B cell (primary cell): ENCODE measurements at regions not wholly inside any gene's neighbourhood (a gene's known extent, or its start where the extent isn't known, plus 50 kb on each side); places are given as distances from the start of the nearest gene placed in this dataset.
"Not testable (repeated sequence)": the region's sequence is repeated elsewhere in the genome, so short reads cannot be mapped to it uniquely, and the experiment has no call there.

Experiments used
- ATAC-seq: fragments of 200-7000 bp; cut with Tn5 transposase; one replicate; pipeline ENCODE4 v1.10.0; 2021; ENCODE audit warnings: low read depth, mild to moderate bottlenecking, moderate number of reproducible peaks, moderate library complexity
- CTCF ChIA-PET: fragments of 350-600 bp; sonication (Branson Sonifier 250); formaldehyde crosslinking; loops from one replicate; lab custom pipeline; 2021; ENCODE audit warnings: antibody characterized with exemption, inconsistent platforms; lab: Charles Lee
- POLR2A ChIA-PET: fragments of 350-600 bp; sonication (Branson Sonifier 250); formaldehyde crosslinking; loops from one replicate; lab custom pipeline; 2021; ENCODE audit warnings: antibody characterized with exemption; lab: Charles Lee
- DNase-seq: peaks from one replicate; pipeline ENCODE4 v3.0.0; 2013
- H2AFZ ChIP-seq: 2 replicates; pipeline ENCODE4 v1.6.1; 2012; ENCODE audit warnings: mild to moderate bottlenecking, low read depth, low read length; ENCODE audit not compliant: insufficient read depth, poor library complexity, severe bottlenecking
- H3K27ac ChIP-seq, 2 donors: 1 replicate in 1 of 2; 2 replicates in 1 of 2; pipeline ENCODE4 v1.5.1; 2012 to 2013; ENCODE audit warnings: low read length in 2 of 2, mild to moderate bottlenecking in 2 of 2, moderate library complexity in 1 of 2
- H3K27me3 ChIP-seq, 4 experiments: fragments of 200-600 bp in 1 of 4; sonication (generic) in 1 of 4; replicated peaks in 1 of 4; 1 replicate in 2 of 4; 2 replicates in 2 of 4; pipeline versions ENCODE4 v1.6.1 to v1.7.0; 2013 to 2016; ENCODE audit warnings: low read length in 3 of 4, mild to moderate bottlenecking in 2 of 4, mixed read lengths in 1 of 4, moderate library complexity in 1 of 4; ENCODE audit not compliant: insufficient read depth in 4 of 4, control insufficient read depth in 3 of 4; ENCODE audit errors: control extremely low read depth in 1 of 4
- H3K36me3 ChIP-seq, 2 experiments: replicated peaks in 1 of 2; 1 replicate in 1 of 2; 2 replicates in 1 of 2; pipeline versions ENCODE4 v1.6.1 to v1.7.1; 2013; ENCODE audit warnings: low read length in 1 of 2; ENCODE audit not compliant: insufficient read depth in 2 of 2, control insufficient read depth in 1 of 2; ENCODE audit errors: control extremely low read depth in 1 of 2, extremely low read depth in 1 of 2
- H3K4me1 ChIP-seq, 2 donors: fragments of 200-600 bp in 1 of 2; sonication (generic) in 1 of 2; 1 replicate in 1 of 2; 2 replicates in 1 of 2; pipeline versions ENCODE4 v1.5.1 to v1.6.1; 2013 to 2017; ENCODE audit warnings: low read length in 2 of 2; ENCODE audit not compliant: control insufficient read depth in 2 of 2, insufficient read depth in 2 of 2
- H3K4me2 ChIP-seq: replicated peaks from 2 replicates; pipeline ENCODE3; 2012; ENCODE audit warnings: mild to moderate bottlenecking, low read depth, low read length; ENCODE audit not compliant: poor library complexity, severe bottlenecking
- H3K4me3 ChIP-seq, 5 experiments: fragments of 200-600 bp in 1 of 5; sonication (generic) in 1 of 5; 1 replicate in 3 of 5; 2 replicates in 2 of 5; pipeline versions ENCODE4 v1.5.1 to v1.7.0; 2011 to 2016; ENCODE audit warnings: low read length in 4 of 5, mild to moderate bottlenecking in 4 of 5, low read depth in 2 of 5, control low read depth in 1 of 5, moderate library complexity in 1 of 5; ENCODE audit not compliant: insufficient read depth in 1 of 5; ENCODE audit errors: control extremely low read depth in 1 of 5, extremely low read depth in 1 of 5
- H3K79me2 ChIP-seq: fragments of 200-600 bp; sonication (generic); one replicate; pipeline ENCODE4 v1.6.0; 2016; ENCODE audit warnings: low read length; ENCODE audit not compliant: control insufficient read depth, insufficient read depth
- H3K9ac ChIP-seq: fragments of 200-600 bp; sonication (generic); 2 replicates; pipeline ENCODE4 v1.6.1; 2017; ENCODE audit warnings: mild to moderate bottlenecking, low read length, moderate library complexity
- H3K9me3 ChIP-seq, 3 donors: one replicate each; pipeline versions ENCODE4 v1.6.1 to v1.7.1; 2013; ENCODE audit warnings: low read length in 2 of 3; ENCODE audit not compliant: control insufficient read depth in 2 of 3, insufficient read depth in 1 of 3; ENCODE audit errors: control extremely low read depth in 1 of 3
- H4K20me1 ChIP-seq: 2 replicates; pipeline ENCODE4 v1.6.0; 2012; ENCODE audit warnings: mild to moderate bottlenecking, low read length; ENCODE audit not compliant: insufficient read depth, control insufficient read depth, poor library complexity, severe bottlenecking
- H3K27ac Mint-ChIP-seq: one replicate; pipeline ENCODE4 v1.8.0; 2021; ENCODE audit warnings: mixed read lengths
- H3K27me3 Mint-ChIP-seq: one replicate; pipeline ENCODE4 v1.8.0; 2021; ENCODE audit warnings: mixed read lengths
- H3K4me1 Mint-ChIP-seq: one replicate; pipeline ENCODE4 v1.8.0; 2021; ENCODE audit warnings: mixed read lengths
- H3K4me3 Mint-ChIP-seq: one replicate; pipeline ENCODE4 v1.8.0; 2021; ENCODE audit warnings: mixed read lengths
- H3K9me3 Mint-ChIP-seq: one replicate; pipeline ENCODE4 v1.8.0; 2022; ENCODE audit warnings: mixed read lengths; ENCODE audit not compliant: insufficient read depth
- CTCF ChIP-seq: fragments of 200-600 bp; IDR thresholded peaks from one replicate; pipeline ENCODE4 v1.8.0; 2022; ENCODE audit warnings: antibody characterized with exemption, mild to moderate bottlenecking
- EZH2 ChIP-seq: IDR thresholded peaks from 2 replicates; pipeline ENCODE4 v1.6.1; 2012; ENCODE audit warnings: borderline replicate concordance, low read depth, mild to moderate bottlenecking, moderate library complexity, low read length; ENCODE audit not compliant: insufficient read depth, poor library complexity, severe bottlenecking
- WGBS: methylation state at CpG from one replicate; pipeline ENCODE4 v1.1.5; 2013; ENCODE audit warnings: missing lambda C conversion rate; ENCODE audit not compliant: insufficient coverage; 5-methylcytosine and 5-hydroxymethylcytosine counted together
- intact Hi-C: fragments of 100-400 bp; cut with micrococcal nuclease; formaldehyde crosslinking; loops from one replicate; pipeline ENCODE4 v1.10.0; 2022

DNA sequence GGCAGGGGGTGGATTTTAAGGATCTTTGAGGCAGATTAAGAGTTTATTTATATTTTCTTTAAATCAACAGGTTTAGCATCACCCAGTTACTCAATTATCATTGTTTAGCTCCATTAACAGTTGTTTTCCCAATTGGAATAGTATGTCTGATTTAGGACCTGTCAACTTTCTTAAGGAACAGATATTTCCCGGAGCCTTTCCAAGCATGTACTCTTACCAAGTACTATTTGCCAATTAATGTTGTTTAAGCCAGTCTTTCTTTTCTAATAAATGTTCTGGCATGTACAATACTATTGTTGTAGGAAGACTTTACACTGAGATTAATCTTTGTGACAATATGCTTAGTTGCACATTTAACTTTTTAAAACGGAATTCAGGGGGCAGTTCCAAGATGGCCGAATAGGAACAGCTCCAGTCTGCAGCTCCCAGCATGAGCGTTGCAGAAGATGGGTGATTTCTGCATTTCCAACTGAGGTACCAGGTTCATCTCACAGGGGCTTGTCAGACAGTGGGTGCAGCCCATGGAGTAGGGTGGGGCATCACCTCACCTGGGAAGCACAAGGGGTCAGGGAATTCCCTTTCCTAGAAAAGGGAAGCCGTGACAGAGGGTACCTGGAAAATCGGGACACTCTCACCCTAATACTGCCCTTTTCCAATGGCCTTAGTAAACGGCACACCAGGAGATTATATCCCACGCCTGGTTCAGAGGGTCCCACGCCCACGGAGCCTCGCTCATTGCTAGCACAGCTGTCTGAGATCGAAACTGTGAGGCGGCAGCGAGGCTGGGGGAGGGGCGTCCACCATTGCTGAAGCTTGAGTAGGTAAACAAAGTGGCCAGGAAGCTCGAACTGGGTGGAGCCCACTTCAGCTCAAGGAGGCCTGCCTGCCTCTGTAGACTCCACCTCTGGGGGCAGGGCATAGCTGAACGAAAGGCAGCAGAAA, 173.7 kb downstream of the LRRC70 start:
- H2AFZ ChIP-seq, intact Hi-C loops, H3K4me3 ChIP-seq, CTCF ChIA-PET, H3K9ac ChIP-seq, H3K27me3 ChIP-seq, H3K9me3 Mint-ChIP-seq, H4K20me1 ChIP-seq, H3K4me3 Mint-ChIP-seq, H3K4me1 Mint-ChIP-seq, H3K4me2 ChIP-seq, POLR2A ChIA-PET, H3K79me2 ChIP-seq, H3K27ac ChIP-seq, H3K4me1 ChIP-seq, H3K36me3 ChIP-seq, ATAC-seq, H3K27ac Mint-ChIP-seq, H3K27me3 Mint-ChIP-seq, DNase-seq, H3K9me3 ChIP-seq: not testable (repeated sequence)
- WGBS, result 95% methylated on average over 16 of the region's 17 CpGs

DNA sequence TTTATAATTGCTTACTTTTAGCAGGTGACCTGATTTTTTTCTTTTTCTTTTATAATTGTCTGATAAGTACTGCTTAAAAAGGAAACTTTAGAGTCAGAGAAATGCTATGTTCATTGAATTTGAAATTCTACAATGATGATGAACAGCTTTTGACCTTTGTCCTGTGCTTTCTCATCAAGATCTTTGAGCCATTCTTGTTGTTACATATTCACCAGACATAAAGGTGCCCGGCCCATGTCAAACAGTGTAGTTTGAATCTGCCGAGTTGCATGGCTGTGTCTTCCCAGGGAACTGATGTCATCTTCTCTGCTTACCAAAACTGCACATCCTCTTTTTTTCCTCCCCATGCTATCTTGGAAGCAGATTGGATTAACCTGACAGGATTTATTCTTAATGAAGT, 163.6 kb downstream of the LRRC70 start:
- no CpG with 5 or more reads among the region's 2 CpGs for WGBS
- H3K4me3 ChIP-seq, result no peak overlapping the region
- POLR2A ChIA-PET, result no interaction called here
- H3K27me3 ChIP-seq, result no peaks in the 10 kb centered on the region
- no peak overlapping the region for H3K27ac ChIP-seq
- no peak for ATAC-seq
- Mint-ChIP-seq H3K27me3 (peaks cover 6% of the 10 kb centered on the region), H3K27ac (no peak overlapping the region), H3K4me3 (no peak overlapping the region), H3K9me3 (no peaks in the 10 kb centered on the region), H3K4me1 (no peaks in the 10 kb centered on the region)
- no peak for TF ChIP-seq EZH2
- no peak for TF ChIP-seq CTCF
- no peaks in the 10 kb centered on the region for H3K9me3 ChIP-seq
- CTCF ChIA-PET, result no interaction called here
- no peaks in the 10 kb centered on the region for H3K4me1 ChIP-seq
- DNase-seq, result no peak
- H2AFZ ChIP-seq, result no peak overlapping the region
- no peak overlapping the region for H3K4me2 ChIP-seq
- intact Hi-C loops, result no loop called here
- H3K9ac ChIP-seq, result no peak overlapping the region
- no peaks in the 10 kb centered on the region for H3K79me2 ChIP-seq
- no peaks in the 10 kb centered on the region for H3K36me3 ChIP-seq
- no peaks in the 10 kb centered on the region for H4K20me1 ChIP-seq
